ENCODE measurements at regions not wholly inside any gene's neighbourhood (a gene's known extent, or its start where the extent isn't known, plus 50 kb on each side); places are given as distances from the start of the nearest gene placed in this dataset.

DNA sequence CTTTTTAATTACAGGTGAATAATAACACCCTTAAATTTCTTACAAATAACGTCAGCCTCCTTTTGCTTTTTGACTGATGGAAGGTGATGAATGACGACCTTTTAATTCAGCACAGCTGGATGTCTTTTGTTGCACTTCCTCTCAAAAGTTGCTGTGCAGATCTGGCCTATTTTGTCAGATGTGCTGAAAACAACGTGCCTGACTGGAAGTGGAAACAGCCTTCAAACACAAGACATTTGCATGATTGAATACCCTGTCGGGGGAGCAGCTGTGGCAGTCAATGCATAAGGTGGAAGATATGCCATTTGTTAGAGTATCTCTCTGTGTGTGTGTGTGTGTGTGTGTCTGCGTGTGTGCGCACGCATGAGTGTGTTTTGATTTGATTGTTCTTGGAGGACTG lies 579.7 kb downstream of the SPRY1 start:
- peak overlapping the region; percentile 15 for H3K4me2 ChIP-seq (ENCODE audit: extremely low read depth, insufficient read depth, low read length)
- no peaks in the 10 kb centered on the region for H3K79me2 ChIP-seq (ENCODE audit: control insufficient read depth, insufficient read depth, low read length)
- TF ChIP-seq CTCF (conservative IDR thresholded peaks at IDR 0.05 in 1 of 2, IDR thresholded peaks at IDR 0.05 in 1 of 2; ENCODE audit: low read depth in 1 of 2, low read length in 2 of 2): no peak
- TF ChIP-seq EZH2 (IDR thresholded peaks at IDR 0.05; ENCODE audit: low read length, missing control alignments): no peak
- no peaks in the 10 kb centered on the region for H3K27me3 ChIP-seq (ENCODE audit: control insufficient read depth, insufficient read depth, low read length)
- H2AFZ ChIP-seq (ENCODE audit: low read length): peak overlapping the region; percentile 43
- H3K4me1 ChIP-seq (ENCODE audit: control insufficient read depth, extremely low read depth, insufficient read depth, low read length): peaks cover 10% of the 10 kb centered on the region
- H4K20me1 ChIP-seq (ENCODE audit: control insufficient read depth, extremely low read depth, insufficient read depth, low read length): no peaks in the 10 kb centered on the region
- H3K4me3 ChIP-seq (replicated peaks in 1 of 4; ENCODE audit: control extremely low read depth in 1 of 4, insufficient read depth in 1 of 4, low read depth in 3 of 4, low read length in 4 of 4): no peak overlapping the region
- no peak overlapping the region for H3K9ac ChIP-seq (ENCODE audit: insufficient read depth, low read length)
- H3K27ac ChIP-seq (ENCODE audit: insufficient read depth, low read length): no peak overlapping the region
- DNase-seq (ENCODE audit: low read depth in 2 of 2): peak; percentile 68 to 74
- no peaks in the 10 kb centered on the region for H3K36me3 ChIP-seq (ENCODE audit: control insufficient read depth, insufficient read depth, low read length)
- no peaks in the 10 kb centered on the region for H3K9me3 ChIP-seq (ENCODE audit: control insufficient read depth, insufficient read depth, low read depth, low read length)

GRCh38 chr4:123976819-123977218 lies 580.2 kb downstream of the SPRY1 start:
- H3K79me2 ChIP-seq (ENCODE audit: control insufficient read depth, insufficient read depth, low read length): no peaks in the 10 kb centered on the region
- no peak overlapping the region for H3K4me2 ChIP-seq (ENCODE audit: extremely low read depth, insufficient read depth, low read length)
- H3K4me1 ChIP-seq (ENCODE audit: control insufficient read depth, extremely low read depth, insufficient read depth, low read length): peaks cover 10% of the 10 kb centered on the region
- no peak overlapping the region for H2AFZ ChIP-seq (ENCODE audit: low read length)
- H3K4me3 ChIP-seq (replicated peaks in 1 of 4; ENCODE audit: control extremely low read depth in 1 of 4, insufficient read depth in 1 of 4, low read depth in 3 of 4, low read length in 4 of 4): no peak overlapping the region
- H3K27ac ChIP-seq (ENCODE audit: insufficient read depth, low read length): no peak overlapping the region
- no peaks in the 10 kb centered on the region for H3K9me3 ChIP-seq (ENCODE audit: control insufficient read depth, insufficient read depth, low read depth, low read length)
- TF ChIP-seq EZH2 (IDR thresholded peaks at IDR 0.05; ENCODE audit: low read length, missing control alignments) (no peak), CTCF (conservative IDR thresholded peaks at IDR 0.05 in 1 of 2, IDR thresholded peaks at IDR 0.05 in 1 of 2; ENCODE audit: low read depth in 1 of 2, low read length in 2 of 2) (no peak)
- H3K27me3 ChIP-seq (ENCODE audit: control insufficient read depth, insufficient read depth, low read length): no peaks in the 10 kb centered on the region
- no peaks in the 10 kb centered on the region for H4K20me1 ChIP-seq (ENCODE audit: control insufficient read depth, extremely low read depth, insufficient read depth, low read length)
- no peaks in the 10 kb centered on the region for H3K36me3 ChIP-seq (ENCODE audit: control insufficient read depth, insufficient read depth, low read length)
- no peak for DNase-seq (ENCODE audit: low read depth in 2 of 2)
- H3K9ac ChIP-seq (ENCODE audit: insufficient read depth, low read length): no peak overlapping the region

GRCh38 chr4:123977641-123978081 lies 581.1 kb downstream of the SPRY1 start:
- no peaks in the 10 kb centered on the region for H3K79me2 ChIP-seq (ENCODE audit: control insufficient read depth, insufficient read depth, low read length)
- no peak overlapping the region for H3K27ac ChIP-seq (ENCODE audit: insufficient read depth, low read length)
- H3K27me3 ChIP-seq (ENCODE audit: control insufficient read depth, insufficient read depth, low read length): no peaks in the 10 kb centered on the region
- H2AFZ ChIP-seq (ENCODE audit: low read length): no peak overlapping the region
- H3K9ac ChIP-seq (ENCODE audit: insufficient read depth, low read length): no peak overlapping the region
- H3K9me3 ChIP-seq (ENCODE audit: control insufficient read depth, insufficient read depth, low read depth, low read length): no peaks in the 10 kb centered on the region
- H4K20me1 ChIP-seq (ENCODE audit: control insufficient read depth, extremely low read depth, insufficient read depth, low read length): no peaks in the 10 kb centered on the region
- peak; percentile 68 to 71 for DNase-seq (ENCODE audit: low read depth in 2 of 2)
- no peak overlapping the region for H3K4me2 ChIP-seq (ENCODE audit: extremely low read depth, insufficient read depth, low read length)
- TF ChIP-seq CTCF (conservative IDR thresholded peaks at IDR 0.05 in 1 of 2, IDR thresholded peaks at IDR 0.05 in 1 of 2; ENCODE audit: low read depth in 1 of 2, low read length in 2 of 2) (no peak), EZH2 (IDR thresholded peaks at IDR 0.05; ENCODE audit: low read length, missing control alignments) (no peak)
- H3K4me3 ChIP-seq (replicated peaks in 1 of 4; ENCODE audit: control extremely low read depth in 1 of 4, insufficient read depth in 1 of 4, low read depth in 3 of 4, low read length in 4 of 4): no peak overlapping the region
- peaks cover 10% of the 10 kb centered on the region for H3K4me1 ChIP-seq (ENCODE audit: control insufficient read depth, extremely low read depth, insufficient read depth, low read length)
- H3K36me3 ChIP-seq (ENCODE audit: control insufficient read depth, insufficient read depth, low read length): no peaks in the 10 kb centered on the region

All from fibroblast of lung (primary cell).